ENCODE measurements at regions not wholly inside any gene's neighbourhood (a gene's known extent, or its start where the extent isn't known, plus 50 kb on each side); places are given as distances from the start of the nearest gene placed in this dataset.
"Not testable (repeated sequence)": the region's sequence is repeated elsewhere in the genome, so short reads cannot be mapped to it uniquely, and the experiment has no call there.

DNA sequence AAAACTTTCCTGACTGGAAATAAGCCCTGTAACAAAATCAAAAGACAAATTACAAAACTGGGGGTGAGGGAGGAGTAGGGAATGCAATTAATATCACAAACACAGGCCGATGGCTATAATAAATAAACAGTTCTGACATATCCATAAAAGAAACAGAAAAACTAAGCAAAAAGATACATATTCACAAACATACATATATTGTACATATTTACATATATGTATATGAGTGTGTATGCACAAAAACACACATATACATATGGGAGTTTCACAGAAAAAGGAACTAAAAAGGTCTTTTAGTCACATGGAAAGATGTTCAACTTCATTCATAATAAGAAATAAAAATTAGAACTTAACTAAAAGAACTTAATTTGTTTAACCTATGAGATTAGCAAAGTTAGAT, 292.7 kb downstream of the TFAP2A start:
- no peak for DNase-seq
- TF ChIP-seq GATA1 (IDR thresholded peaks at IDR 0.05; ENCODE audit: low read depth, low read length) = no peak
- TF ChIP-seq POLR2A (IDR thresholded peaks at IDR 0.05; ENCODE audit: low read length) = no peak

DNA sequence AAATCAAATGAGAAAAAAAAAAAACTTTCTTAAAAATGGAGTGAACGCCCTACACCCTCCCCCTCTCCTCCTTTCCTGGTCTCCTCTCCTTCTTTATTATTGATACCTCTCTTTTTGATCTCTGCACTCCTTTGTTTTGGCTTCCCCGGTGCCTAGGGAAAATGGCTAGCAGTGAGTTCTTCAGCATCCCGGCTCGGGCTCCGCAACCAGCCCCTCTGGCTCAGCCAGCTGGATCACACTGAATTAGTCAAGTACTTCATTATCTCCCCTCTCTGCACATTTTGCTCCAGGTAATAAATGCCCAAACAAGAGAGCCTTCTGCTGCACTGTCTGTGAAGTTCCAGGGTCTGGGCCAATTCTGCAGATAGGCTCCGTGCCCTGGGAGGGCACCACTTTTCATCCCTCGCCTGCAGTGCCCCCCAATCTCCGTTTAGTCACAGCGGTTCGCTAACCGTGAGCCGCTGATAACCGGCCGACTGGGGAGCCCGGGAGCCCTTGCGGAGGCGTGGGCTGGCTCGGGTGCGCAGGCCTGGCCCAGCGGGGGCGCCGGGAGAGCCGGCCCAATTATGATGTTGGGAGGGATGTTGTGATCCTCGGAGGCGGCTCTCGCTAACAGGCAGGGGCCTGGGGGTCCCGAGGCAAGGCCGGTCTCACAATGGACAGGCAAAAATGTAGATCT, 301.9 kb downstream of the TFAP2A start:
- TF ChIP-seq GATA1 (IDR thresholded peaks at IDR 0.05; ENCODE audit: low read depth, low read length) = no peak
- TF ChIP-seq POLR2A (IDR thresholded peaks at IDR 0.05; ENCODE audit: low read length) = no peak
- no peak for DNase-seq

DNA sequence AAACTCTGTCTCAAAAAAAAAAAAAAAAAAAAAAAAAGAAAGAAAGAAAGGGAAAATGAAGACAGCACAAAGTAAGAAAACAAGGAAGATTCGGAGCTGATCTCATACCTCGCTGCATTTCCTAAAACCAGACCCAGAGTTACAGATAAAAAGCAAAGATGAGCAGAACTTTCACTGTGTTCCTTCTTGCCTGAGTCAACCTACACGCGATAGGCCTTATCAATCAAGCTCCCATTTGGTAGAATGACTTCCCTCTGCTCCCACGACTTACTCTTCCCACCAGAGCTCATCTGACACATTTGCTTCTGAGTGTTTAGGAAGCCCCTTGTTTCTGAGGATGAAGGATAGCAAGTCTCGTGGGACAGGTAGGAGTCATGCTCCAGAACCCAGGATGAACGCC, 302.9 kb downstream of the TFAP2A start:
- no peak for DNase-seq

DNA sequence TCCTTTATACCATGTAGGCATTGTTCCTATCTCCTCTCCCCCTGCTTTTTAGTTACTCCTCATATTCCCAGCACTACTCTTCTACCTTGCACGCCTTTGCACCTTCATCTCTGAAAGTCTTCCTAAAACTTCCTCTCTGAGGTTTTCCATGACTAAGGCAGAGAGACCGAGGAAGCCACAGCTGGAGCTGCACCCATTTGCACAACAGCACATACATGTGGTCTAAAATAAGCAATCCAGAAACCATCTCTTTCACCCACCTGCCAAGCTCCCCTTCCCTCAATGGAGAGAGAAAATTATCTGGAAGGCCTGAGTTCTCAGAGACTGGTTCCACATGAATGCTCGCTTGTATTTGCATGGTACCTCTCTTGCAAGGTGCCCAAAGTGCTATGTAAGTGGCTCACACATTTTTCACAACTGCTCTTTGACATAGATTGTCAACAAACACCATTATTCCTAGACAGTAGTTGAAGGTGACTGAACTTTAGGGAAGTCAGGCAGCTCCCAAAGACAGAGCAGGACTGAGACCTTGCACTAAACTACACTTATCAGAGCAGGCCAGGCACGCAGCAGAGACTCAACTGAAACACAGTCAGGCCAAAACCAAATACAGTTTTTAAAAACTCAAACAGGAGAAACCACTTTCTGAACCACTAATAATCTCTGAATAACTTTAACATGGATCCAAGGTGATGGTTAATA, 313.2 kb downstream of the TFAP2A start:
- no peak for DNase-seq
- TF ChIP-seq GATA1 (IDR thresholded peaks at IDR 0.05; ENCODE audit: low read depth, low read length) = no peak
- no peak for TF ChIP-seq POLR2A (IDR thresholded peaks at IDR 0.05; ENCODE audit: low read length)

More for the DNA sequence above, 302.9 kb downstream of the TFAP2A start:
- TF ChIP-seq GATA1 (IDR thresholded peaks at IDR 0.05; ENCODE audit: low read depth, low read length) (no peak), POLR2A (IDR thresholded peaks at IDR 0.05; ENCODE audit: low read length) (no peak)

DNA sequence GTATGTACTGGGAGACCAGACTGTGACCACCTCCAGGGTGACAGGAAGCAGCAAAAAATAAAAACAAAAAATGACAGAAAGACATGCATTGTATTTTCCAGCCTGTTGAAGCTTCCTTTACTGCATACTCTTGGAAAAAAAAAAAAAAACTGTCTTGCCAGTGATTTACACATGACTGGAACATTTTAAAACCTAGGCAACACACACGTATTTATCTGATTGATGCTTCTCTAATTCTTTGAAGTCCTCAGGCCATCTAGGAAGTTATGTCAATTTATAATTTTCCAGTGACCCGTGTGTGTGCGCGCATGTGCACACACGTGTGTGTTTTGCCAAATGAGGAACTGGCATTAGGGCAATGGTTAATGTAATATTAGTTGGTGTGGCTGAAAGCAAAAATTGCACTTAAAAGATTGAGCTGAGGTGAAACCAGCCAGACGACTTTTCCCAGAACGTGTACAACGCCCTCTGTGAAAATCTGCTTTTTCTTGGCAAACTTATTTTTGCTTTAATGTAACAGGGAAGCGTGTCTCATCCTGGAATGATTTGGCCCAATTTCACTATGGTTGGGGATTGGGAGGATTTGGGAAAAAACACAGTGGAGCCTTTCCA, 315.2 kb downstream of the TFAP2A start:
- TF ChIP-seq GATA1 (IDR thresholded peaks at IDR 0.05; ENCODE audit: low read depth, low read length) (no peak), POLR2A (IDR thresholded peaks at IDR 0.05; ENCODE audit: low read length) (no peak)

DNA sequence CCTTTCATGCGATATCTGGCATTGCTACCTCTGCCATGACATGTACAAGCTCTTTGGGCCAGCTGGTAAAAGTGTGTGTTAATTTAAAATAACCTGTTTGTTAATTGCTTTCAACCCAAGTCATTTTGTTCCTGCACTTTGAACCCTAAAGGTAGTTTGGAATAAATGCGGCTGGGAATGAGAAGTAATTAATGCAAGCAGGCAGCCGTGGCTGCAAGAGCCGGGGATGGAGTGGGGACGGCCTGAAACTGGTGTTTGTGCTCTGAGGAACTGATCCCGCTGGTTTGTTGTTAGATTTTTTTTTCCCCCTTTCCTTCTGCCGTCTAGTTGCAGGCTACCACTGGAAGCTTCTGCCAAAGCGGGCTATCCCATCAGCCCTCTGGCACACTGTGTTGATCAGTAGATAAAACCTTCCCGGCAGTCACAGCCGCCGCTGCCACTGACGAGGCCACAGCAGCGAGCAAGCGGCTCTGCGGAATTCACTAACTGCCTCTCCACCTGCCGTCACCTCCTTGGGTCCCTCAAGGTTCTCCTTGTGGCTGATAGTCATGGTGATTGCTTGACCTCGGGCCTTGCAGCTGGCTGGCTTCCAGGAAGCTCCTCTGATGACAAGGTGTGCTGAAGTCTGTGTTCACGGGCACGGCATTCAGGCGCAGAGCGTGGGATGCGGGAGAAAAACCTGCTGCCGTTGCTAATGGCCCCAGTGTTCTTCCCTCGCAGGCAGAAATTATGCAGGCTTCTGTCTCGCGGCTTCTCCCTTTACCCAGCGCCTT, 315.9 kb downstream of the TFAP2A start:
- DNase-seq = no peak
- TF ChIP-seq GATA1 (IDR thresholded peaks at IDR 0.05; ENCODE audit: low read depth, low read length) (no peak), POLR2A (IDR thresholded peaks at IDR 0.05; ENCODE audit: low read length) (no peak)

More for the DNA sequence above, 315.2 kb downstream of the TFAP2A start:
- DNase-seq = no peak

DNA sequence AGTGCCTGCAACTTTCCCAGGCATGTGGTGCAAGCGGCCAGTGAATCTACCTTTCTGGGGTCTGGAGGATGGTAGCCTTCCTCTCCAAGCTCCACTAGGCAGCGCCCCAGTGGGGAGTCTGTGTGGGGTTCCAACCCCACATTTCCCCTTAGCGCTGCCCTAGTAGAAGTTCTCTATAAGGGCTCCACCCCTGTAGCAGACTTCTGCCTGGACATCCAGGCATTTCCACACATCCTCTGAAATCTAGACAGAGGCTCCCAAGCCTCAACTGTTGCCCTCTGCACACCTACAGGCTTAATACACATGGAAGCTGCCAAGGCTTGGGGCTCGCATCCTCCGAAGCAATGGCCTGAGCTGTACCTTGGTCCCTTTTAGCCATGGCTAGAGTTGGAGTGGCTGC, 321.6 kb downstream of the TFAP2A start:
- DNase-seq = no peak

DNA sequence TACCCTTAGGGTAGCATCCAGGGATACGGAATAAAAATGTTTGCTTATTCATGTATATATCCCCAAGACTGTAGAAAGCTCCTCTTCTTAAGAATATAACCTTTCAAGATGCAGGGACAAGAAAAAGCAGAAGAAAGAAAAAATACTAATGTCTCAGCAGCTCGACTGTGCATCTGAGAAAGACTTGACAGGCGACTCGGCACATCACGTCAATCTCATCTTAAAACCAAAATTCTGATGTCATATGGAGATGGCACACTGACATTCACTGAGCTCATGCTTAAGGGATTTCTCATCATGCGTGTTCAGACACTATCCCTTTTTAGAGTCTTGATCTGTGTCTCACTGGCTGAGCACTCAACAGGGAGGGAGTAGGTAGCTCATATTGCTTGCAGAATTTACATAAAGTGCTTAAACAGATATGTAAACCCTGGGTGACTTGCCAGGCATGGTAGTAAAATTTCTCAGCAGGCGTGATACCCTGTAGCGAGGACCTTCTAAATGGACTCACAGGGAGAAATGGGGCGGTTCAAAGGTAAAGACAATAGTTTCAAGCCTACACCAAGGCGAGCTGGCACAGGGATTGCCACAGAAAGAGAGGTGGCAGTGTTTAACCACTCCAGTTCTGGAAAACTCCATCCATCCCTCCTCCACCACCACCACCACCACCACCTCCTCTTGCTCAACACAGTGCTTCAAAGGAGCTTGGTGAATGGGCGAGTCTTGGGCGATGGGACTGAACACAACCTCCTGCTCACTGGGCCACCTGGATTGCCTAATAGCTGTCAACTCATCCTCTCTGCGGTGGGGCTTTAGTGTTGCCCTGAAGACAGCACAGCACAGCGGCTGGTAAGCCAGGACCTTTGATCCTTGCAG, 330.5 kb downstream of the TFAP2A start:
- no peak for TF ChIP-seq POLR2A (IDR thresholded peaks at IDR 0.05; ENCODE audit: low read length)
- TF ChIP-seq GATA1 (IDR thresholded peaks at IDR 0.05; ENCODE audit: low read depth, low read length) = no peak
- DNase-seq = no peak

More for the DNA sequence above, 321.6 kb downstream of the TFAP2A start:
- TF ChIP-seq POLR2A (IDR thresholded peaks at IDR 0.05; ENCODE audit: low read length) (no peak), GATA1 (IDR thresholded peaks at IDR 0.05; ENCODE audit: low read depth, low read length) (no peak)

DNA sequence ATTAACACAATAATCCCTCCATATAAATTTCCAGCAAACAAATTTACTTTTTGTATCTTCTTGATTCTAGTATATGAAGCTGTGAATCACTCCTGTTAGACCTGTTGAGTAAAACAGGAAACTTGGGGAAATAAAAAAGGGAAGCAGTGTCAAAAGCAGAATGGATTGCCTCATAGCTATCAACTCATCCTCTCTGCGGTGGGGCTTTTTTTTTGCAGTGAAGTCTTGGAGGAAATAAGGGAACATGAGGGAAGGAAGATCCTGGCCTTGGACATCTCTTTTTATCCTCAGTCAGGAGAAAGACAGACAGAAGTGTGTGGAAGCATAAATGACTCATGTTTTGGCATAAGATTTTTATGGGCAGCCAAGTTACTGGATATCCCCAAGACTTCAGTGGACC, 332.5 kb downstream of the TFAP2A start:
- no peak for DNase-seq
- TF ChIP-seq POLR2A (IDR thresholded peaks at IDR 0.05; ENCODE audit: low read length) (no peak), GATA1 (IDR thresholded peaks at IDR 0.05; ENCODE audit: low read depth, low read length) (no peak)

DNA sequence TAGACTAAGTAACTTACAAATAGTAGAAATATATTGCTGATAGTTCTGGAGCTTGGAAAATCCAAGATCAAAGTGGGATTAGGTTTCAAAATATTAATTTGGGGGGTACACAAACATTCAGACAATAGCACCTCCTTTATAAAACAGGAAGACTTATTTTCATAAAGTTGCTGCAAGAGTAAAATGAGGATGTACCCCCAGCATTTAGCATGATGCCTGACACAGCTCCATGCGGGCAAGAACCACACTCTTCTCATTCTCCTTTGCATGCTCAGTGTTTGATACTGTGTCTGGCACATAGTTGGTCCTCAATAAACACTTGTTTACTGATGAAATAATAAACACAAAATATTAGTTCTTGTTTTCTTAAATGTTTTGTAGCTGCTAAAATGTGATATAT, 332.9 kb downstream of the TFAP2A start:
- TF ChIP-seq POLR2A (IDR thresholded peaks at IDR 0.05; ENCODE audit: low read length) = no peak
- TF ChIP-seq GATA1 (IDR thresholded peaks at IDR 0.05; ENCODE audit: low read depth, low read length) = no peak
- no peak for DNase-seq

DNA sequence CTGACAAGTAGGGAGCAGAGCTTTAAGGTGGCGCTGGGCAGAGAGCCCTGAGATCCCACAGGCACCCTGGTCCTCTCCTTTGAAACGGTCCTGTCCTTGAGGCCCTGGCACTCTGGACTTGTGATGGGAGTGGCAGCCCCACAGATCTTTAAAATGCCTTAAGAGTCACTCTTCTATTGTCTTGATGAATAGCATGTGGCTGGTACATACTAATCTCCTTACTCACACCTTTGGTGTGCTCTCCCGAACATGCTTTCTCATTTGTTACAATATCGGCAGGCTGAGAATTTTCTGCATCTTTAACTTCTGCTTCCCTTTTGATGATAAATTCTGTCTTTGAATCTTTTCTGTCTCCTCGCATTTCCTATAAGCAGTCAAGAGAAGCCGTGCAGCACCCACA, 333.8 kb downstream of the TFAP2A start:
- DNase-seq = no peak
- no peak for TF ChIP-seq POLR2A (IDR thresholded peaks at IDR 0.05; ENCODE audit: low read length)
- no peak for TF ChIP-seq GATA1 (IDR thresholded peaks at IDR 0.05; ENCODE audit: low read depth, low read length)

DNA sequence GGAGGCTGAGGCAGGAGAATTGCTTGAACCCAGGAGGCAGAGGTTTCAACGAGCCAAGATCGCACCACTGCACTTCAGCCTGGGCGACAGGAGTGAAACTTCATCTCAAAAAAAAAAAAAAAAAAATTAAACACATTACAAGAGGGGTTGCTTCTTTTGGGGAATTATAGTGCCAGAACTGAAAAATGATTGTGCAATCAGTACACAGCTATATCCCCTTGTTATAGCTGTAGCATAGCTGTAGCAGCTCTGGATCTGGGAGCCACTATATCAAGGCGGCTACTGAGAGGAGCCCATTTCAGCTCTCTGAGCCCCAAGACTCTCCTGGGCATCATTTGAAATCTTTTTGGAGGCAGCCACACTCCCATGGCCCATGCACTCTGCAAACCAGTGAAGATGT, 334.3 kb downstream of the TFAP2A start:
- no peak for DNase-seq

DNA sequence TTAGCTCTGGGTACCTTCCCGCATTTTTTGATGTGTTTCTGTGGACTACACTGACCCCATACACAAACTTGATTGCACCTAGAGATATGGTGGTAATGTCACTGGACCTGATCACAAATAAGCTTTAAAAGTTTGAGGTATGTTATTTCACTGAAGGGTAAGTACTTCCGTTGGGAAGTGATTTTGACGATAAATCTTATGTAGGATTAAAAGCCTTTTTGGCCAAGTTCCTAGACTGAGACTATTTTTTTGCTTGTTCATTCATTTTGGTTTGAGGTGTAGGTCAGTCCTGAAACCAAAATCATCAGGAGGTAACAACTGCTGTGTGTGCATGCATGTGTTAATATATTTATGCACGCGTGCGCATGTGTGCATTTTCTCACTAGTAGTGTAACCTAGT, 336.3 kb downstream of the TFAP2A start:
- TF ChIP-seq GATA1 (IDR thresholded peaks at IDR 0.05; ENCODE audit: low read depth, low read length) (no peak), POLR2A (IDR thresholded peaks at IDR 0.05; ENCODE audit: low read length) (no peak)
- DNase-seq = no peak

More for the DNA sequence above, 334.3 kb downstream of the TFAP2A start:
- TF ChIP-seq GATA1 (IDR thresholded peaks at IDR 0.05; ENCODE audit: low read depth, low read length) (no peak), POLR2A (IDR thresholded peaks at IDR 0.05; ENCODE audit: low read length) (no peak)

DNA sequence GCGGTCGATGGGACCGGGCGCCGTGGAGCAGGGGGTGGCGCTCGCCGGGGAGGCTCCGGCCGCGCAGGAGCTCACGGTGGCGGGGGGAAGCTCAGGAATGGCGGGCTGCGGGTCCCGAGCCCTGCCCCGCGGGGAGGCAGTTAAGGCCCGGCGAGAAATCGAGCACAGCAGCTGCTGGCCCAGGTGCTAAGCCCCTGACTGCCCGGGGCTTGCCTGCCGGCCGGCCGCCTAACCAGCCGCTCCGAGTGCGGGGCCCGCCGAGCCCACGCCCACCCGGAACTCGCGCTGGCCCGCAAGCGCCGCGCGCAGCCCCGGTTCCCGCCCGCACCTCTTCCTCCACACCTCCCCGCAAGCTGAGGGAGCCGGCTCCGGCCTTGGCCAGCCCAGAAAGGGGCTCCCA, 340.1 kb downstream of the TFAP2A start:
- DNase-seq = not testable (repeated sequence)
